Parathyroid adenoma (tissue), 2 donors: ENCODE measurements at regions not wholly inside any gene's neighbourhood (a gene's known extent, or its start where the extent isn't known, plus 50 kb on each side); places are given as distances from the start of the nearest gene placed in this dataset.

Source experiments
- H2AFZ ChIP-seq: fragments of 300-600 bp; sonication (generic); one replicate; pipeline ENCODE4 v1.7.0; 2017; ENCODE audit warnings: antibody characterized with exemption, mild to moderate bottlenecking
- H3K27ac ChIP-seq: fragments of 300-600 bp; sonication (generic); one replicate; pipeline ENCODE4 v1.7.0; 2017
- H3K27me3 ChIP-seq: fragments of 300-600 bp; sonication (generic); one replicate; pipeline ENCODE4 v1.7.0; 2017; ENCODE audit warnings: low read length; ENCODE audit not compliant: control insufficient read depth, insufficient read depth
- H3K36me3 ChIP-seq: fragments of 300-600 bp; sonication (generic); one replicate; pipeline ENCODE4 v1.7.0; 2017; ENCODE audit warnings: low read length; ENCODE audit not compliant: control insufficient read depth, insufficient read depth
- H3K4me1 ChIP-seq: fragments of 300-600 bp; sonication (generic); one replicate; pipeline ENCODE4 v1.7.0; 2017; ENCODE audit warnings: control low read depth
- H3K4me2 ChIP-seq: fragments of 300-600 bp; sonication (generic); one replicate; pipeline ENCODE4 v1.7.0; 2017; ENCODE audit warnings: low read length
- H3K4me3 ChIP-seq: fragments of 300-600 bp; sonication (generic); one replicate; pipeline ENCODE4 v1.7.0; 2017; ENCODE audit warnings: low read depth, low read length
- H3K79me2 ChIP-seq: fragments of 300-600 bp; sonication (generic); one replicate; pipeline ENCODE4 v1.7.0; 2017; ENCODE audit warnings: control low read depth
- H3K9ac ChIP-seq: fragments of 300-600 bp; sonication (generic); one replicate; pipeline ENCODE4 v1.7.0; 2017; ENCODE audit warnings: mild to moderate bottlenecking
- H3K9me3 ChIP-seq: fragments of 300-600 bp; sonication (generic); one replicate; pipeline ENCODE4 v1.7.0; 2017; ENCODE audit warnings: low read length; ENCODE audit not compliant: control insufficient read depth
- TF ChIP-seq, protein P1 (sequence below): fragments of 300-600 bp; sonication (generic); IDR thresholded peaks from one replicate; pipeline ENCODE4 v1.7.0; 2017; ENCODE audit warnings: antibody characterized with exemption, mild to moderate bottlenecking
- donor health status: primary hyperparathyroidism.

GRCh38 chr11:79890272-79890671 is 449.4 kb upstream of the TENM4 start:
- Histone ChIP-seq H3K27me3 (no peaks in the 10 kb centered on the region), H3K4me1 (no peaks in the 10 kb centered on the region), H3K4me3 (no peak overlapping the region), H3K36me3 (no peaks in the 10 kb centered on the region), H2AFZ (no peak overlapping the region), H3K4me2 (no peak overlapping the region), H3K79me2 (no peaks in the 10 kb centered on the region), H3K27ac (no peak overlapping the region), H3K9me3 (no peaks in the 10 kb centered on the region), H3K9ac (no peak overlapping the region)
- TF ChIP-seq, protein P1, sequence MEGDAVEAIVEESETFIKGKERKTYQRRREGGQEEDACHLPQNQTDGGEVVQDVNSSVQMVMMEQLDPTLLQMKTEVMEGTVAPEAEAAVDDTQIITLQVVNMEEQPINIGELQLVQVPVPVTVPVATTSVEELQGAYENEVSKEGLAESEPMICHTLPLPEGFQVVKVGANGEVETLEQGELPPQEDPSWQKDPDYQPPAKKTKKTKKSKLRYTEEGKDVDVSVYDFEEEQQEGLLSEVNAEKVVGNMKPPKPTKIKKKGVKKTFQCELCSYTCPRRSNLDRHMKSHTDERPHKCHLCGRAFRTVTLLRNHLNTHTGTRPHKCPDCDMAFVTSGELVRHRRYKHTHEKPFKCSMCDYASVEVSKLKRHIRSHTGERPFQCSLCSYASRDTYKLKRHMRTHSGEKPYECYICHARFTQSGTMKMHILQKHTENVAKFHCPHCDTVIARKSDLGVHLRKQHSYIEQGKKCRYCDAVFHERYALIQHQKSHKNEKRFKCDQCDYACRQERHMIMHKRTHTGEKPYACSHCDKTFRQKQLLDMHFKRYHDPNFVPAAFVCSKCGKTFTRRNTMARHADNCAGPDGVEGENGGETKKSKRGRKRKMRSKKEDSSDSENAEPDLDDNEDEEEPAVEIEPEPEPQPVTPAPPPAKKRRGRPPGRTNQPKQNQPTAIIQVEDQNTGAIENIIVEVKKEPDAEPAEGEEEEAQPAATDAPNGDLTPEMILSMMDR, result no peak

DNA sequence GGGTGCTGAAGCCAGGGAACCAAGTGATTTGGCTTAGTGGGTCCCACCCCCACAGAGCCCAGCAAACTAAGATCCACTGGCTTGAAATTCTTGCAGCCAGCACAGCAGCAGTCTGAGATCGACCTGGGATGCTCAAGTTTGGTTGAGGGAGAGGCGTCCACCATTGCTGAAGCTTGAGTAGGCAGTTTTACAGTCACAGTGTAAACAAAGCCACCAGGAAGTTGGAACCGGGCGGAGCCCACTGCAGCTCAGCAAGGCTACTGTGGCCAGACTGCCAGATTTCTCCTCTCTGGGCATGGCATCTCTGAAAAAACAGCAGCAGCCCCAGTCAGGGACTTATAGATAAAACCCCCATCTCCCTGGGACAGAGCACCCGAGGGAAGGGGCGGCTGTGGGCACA is 424.1 kb upstream of the TENM4 start:
- no peaks in the 10 kb centered on the region for H3K27me3 ChIP-seq
- no peak overlapping the region for H2AFZ ChIP-seq
- H3K4me1 ChIP-seq, result no peaks in the 10 kb centered on the region
- no peak overlapping the region for H3K4me2 ChIP-seq
- H3K79me2 ChIP-seq, result no peaks in the 10 kb centered on the region
- TF ChIP-seq, protein P1, result no peak
- H3K9me3 ChIP-seq, result no peaks in the 10 kb centered on the region
- H3K36me3 ChIP-seq, result no peaks in the 10 kb centered on the region
- no peak overlapping the region for H3K4me3 ChIP-seq
- H3K9ac ChIP-seq, result no peak overlapping the region
- no peak overlapping the region for H3K27ac ChIP-seq

DNA sequence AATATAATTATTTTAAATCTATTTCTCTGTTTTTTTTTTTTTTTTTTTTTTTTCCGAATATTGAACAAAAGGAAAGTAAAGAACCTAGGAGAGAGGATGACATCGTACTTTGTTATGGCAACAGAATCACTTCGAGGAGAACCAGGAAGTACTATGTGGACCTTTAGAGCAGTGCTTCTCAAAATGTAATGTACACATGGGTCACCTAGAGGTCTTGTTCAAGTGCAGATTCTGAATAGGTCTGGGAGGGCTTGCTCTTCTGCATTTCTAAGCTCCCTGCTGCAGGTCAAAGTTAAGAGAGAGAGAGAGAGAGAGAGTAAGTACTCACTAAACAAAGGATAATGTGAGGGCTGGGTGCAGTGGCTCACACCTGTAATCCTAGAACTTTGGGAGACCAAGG is 419.5 kb upstream of the TENM4 start:
- no peaks in the 10 kb centered on the region for H3K36me3 ChIP-seq
- no peaks in the 10 kb centered on the region for H3K4me1 ChIP-seq
- no peak overlapping the region for H3K4me2 ChIP-seq
- no peaks in the 10 kb centered on the region for H3K9me3 ChIP-seq
- no peaks in the 10 kb centered on the region for H3K27me3 ChIP-seq
- TF ChIP-seq, protein P1, result no peak
- H3K27ac ChIP-seq, result no peak overlapping the region
- H3K79me2 ChIP-seq, result no peaks in the 10 kb centered on the region
- H3K9ac ChIP-seq, result no peak overlapping the region
- H2AFZ ChIP-seq, result no peak overlapping the region
- no peak overlapping the region for H3K4me3 ChIP-seq

- H3K4me1 ChIP-seq, result no peaks in the 10 kb centered on the region
- no peaks in the 10 kb centered on the region for H3K9me3 ChIP-seq
- no peak overlapping the region for H3K27ac ChIP-seq
- H3K9ac ChIP-seq, result no peak overlapping the region
- H2AFZ ChIP-seq, result no peak overlapping the region
- H3K4me3 ChIP-seq, result no peak overlapping the region
- no peaks in the 10 kb centered on the region for H3K79me2 ChIP-seq
- H3K4me2 ChIP-seq, result no peak overlapping the region
- TF ChIP-seq, protein P1, result no peak
- H3K36me3 ChIP-seq, result no peaks in the 10 kb centered on the region
- no peaks in the 10 kb centered on the region for H3K27me3 ChIP-seq
These were observed 416.8 kb upstream of the TENM4 start for GRCh38 chr11:79857377-79858214.

GRCh38 chr11:79852176-79852575 is 411.3 kb upstream of the TENM4 start:
- no peak overlapping the region for H3K4me2 ChIP-seq
- no peak overlapping the region for H3K4me3 ChIP-seq
- TF ChIP-seq, protein P1, result no peak
- H3K9ac ChIP-seq, result no peak overlapping the region
- no peak overlapping the region for H2AFZ ChIP-seq
- no peaks in the 10 kb centered on the region for H3K27me3 ChIP-seq
- H3K4me1 ChIP-seq, result no peaks in the 10 kb centered on the region
- no peak overlapping the region for H3K27ac ChIP-seq
- H3K36me3 ChIP-seq, result no peaks in the 10 kb centered on the region
- no peaks in the 10 kb centered on the region for H3K79me2 ChIP-seq
- no peaks in the 10 kb centered on the region for H3K9me3 ChIP-seq
